Large intestine (tissue), 3 donors: ENCODE measurements at regions not wholly inside any gene's neighbourhood (a gene's known extent, or its start where the extent isn't known, plus 50 kb on each side); places are given as distances from the start of the nearest gene placed in this dataset.

Experiments used
- DNase-seq, 2 donors: peaks; one replicate each; pipeline versions ENCODE4 v3.0.0 to v3.0.0-alpha.2; 2013
- H3K27ac ChIP-seq: one replicate; pipeline ENCODE4 v1.5.1; 2013; ENCODE audit warnings: low read length
- H3K27me3 ChIP-seq: 2 replicates; pipeline ENCODE4 v1.6.1; 2013; ENCODE audit warnings: low read length; ENCODE audit not compliant: control insufficient read depth, insufficient read depth
- H3K36me3 ChIP-seq: 2 replicates; pipeline ENCODE4 v1.6.1; 2013; ENCODE audit warnings: low read length; ENCODE audit not compliant: control insufficient read depth, insufficient read depth
- H3K4me1 ChIP-seq: one replicate; pipeline ENCODE4 v1.6.1; 2013; ENCODE audit warnings: low read length; ENCODE audit not compliant: control insufficient read depth, insufficient read depth
- H3K4me3 ChIP-seq: one replicate; pipeline ENCODE4 v1.5.1; 2013; ENCODE audit warnings: low read length
- H3K9me3 ChIP-seq: one replicate; pipeline ENCODE4 v1.6.1; 2013; ENCODE audit warnings: mild to moderate bottlenecking, low read depth, low read length, moderate library complexity; ENCODE audit not compliant: control insufficient read depth
- WGBS: methylation state at CpG from one replicate; pipeline ENCODE4 v1.1.5; 2013; ENCODE audit warnings: low lambda C conversion rate; ENCODE audit not compliant: insufficient coverage; 5-methylcytosine and 5-hydroxymethylcytosine counted together

DNA sequence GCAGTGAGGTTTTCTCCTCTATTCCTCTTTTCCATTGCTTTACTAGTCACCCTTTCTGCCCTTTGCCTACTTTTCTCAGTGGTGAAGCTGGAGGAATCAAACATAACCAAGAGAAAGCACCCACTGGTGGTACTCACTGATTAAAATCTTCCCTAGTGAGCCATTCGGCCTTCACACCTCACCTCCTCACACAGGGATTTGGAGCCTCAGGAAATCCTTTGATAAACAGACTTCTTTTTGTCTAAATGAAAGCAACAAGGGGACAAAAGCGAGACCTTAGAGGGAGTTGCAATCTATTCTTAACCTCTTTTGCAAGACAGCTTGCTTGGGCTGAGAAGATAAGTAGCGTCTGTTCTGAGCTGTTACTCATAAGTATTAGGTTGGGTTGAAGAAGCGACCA lies 572.6 kb downstream of the ZNF674 start:
- Histone ChIP-seq H3K27ac (no peak overlapping the region), H3K4me1 (no peaks in the 10 kb centered on the region), H3K9me3 (no peaks in the 10 kb centered on the region), H3K36me3 (no peaks in the 10 kb centered on the region), H3K4me3 (no peak overlapping the region), H3K27me3 (no peaks in the 10 kb centered on the region)
- no peak for DNase-seq
- no CpG with 5 or more reads among the region's 4 CpGs for WGBS

DNA sequence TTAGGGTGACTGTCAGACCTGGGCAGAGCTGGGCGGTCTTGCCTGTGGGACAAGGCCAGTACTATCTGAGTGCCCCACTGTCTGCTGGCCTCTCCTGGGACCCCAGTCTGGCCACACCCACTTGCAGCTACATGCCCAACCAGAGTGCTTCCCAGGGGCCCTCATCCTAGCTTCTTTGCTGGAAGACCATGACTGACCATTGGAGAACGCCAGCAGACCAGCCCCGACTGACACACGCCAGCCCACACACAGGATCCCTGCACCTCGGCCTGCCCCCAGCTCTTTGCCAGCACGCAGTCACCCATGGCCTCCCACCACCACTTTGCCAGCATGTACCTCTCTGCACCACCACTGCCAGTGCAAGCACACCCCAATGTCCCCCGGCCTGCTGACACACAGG lies 585.7 kb downstream of the ZNF674 start:
- no CpG with 5 or more reads among the region's 7 CpGs for WGBS
- Histone ChIP-seq H3K27ac (no peak overlapping the region), H3K4me3 (no peak overlapping the region), H3K9me3 (no peaks in the 10 kb centered on the region), H3K36me3 (no peaks in the 10 kb centered on the region), H3K4me1 (no peaks in the 10 kb centered on the region), H3K27me3 (no peaks in the 10 kb centered on the region)
- no peak for DNase-seq

DNA sequence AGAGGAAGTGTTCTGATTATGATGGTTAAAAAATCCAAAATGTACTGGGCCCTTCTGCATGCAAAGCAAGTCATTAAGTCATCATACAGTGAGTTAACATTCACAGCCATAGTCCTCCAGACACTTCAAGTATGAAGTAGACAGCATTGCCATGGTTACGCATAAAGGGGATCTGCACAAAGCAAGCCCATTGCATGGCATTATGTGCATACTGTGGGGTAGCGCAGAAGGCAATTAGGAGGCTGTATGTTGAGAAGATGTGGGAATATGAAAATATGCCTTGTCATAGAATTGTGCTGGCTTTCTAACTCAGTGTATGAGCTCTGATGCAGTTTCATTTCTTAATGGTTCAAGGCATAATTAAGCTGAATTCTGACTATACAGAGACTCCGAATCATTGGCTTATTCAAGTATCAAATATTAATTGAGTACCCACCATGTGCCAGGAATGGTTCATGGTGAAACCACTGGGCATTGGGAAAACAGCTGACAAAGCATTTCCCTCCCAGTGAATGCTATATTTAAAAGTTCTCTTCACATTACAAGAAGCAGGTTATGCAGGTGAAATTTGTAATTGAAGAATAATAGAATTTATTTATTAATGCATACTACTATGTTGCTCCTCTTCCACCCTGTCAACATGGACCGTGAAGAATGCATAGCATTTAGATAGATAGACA lies 588.9 kb downstream of the ZNF674 start:
- Histone ChIP-seq H3K36me3 (no peaks in the 10 kb centered on the region), H3K27me3 (no peaks in the 10 kb centered on the region), H3K4me3 (no peak overlapping the region), H3K9me3 (no peaks in the 10 kb centered on the region), H3K4me1 (no peaks in the 10 kb centered on the region), H3K27ac (no peak overlapping the region)
- WGBS: no CpG with 5 or more reads among the region's 4 CpGs
- peak in 1 of 2 donors; percentile 1 for DNase-seq

DNA sequence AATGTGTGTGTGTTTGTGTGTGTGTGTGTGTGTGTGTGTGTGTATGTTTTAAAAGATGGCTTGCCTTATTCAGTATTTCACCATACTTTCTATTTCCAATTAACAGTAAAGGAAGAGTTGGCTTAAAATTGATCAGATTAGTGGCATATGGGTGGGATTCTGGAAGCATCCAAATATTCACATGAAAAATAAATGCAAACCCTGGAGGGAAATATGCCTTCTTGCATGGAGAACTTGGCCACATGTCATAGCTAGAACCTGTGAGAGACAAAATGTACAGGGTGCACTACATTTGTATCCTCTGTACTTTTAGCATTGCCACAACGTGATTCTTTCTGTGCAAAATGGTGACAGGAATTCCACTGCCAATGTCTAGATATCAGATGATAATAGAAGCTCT lies 589.6 kb downstream of the ZNF674 start:
- Histone ChIP-seq H3K36me3 (no peaks in the 10 kb centered on the region), H3K9me3 (no peaks in the 10 kb centered on the region), H3K27me3 (no peaks in the 10 kb centered on the region), H3K27ac (no peak overlapping the region), H3K4me1 (no peaks in the 10 kb centered on the region), H3K4me3 (no peak overlapping the region)
- WGBS: no CpG with 5 or more reads among the region's 1 CpG
- no peak for DNase-seq

DNA sequence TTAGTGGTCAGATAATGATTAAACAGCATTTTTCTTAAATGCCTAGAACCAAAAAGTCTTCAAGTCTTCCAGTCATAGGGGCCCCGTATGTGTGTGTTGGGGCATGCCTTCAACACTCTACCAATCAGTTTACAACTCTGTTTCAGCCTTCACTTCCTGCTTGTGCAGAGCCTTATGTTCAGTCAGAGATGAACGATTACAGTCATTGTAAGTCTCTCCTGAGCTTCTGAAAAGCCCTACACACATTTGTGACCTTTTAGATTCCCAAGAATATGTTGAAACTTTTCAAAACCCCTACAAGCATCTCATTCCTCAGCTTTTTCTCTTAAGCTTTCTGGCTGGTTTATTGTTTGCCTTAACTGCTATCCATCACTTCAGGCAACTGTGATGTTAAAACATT lies 591.2 kb downstream of the ZNF674 start:
- H3K27ac ChIP-seq: no peak overlapping the region
- no peaks in the 10 kb centered on the region for H3K9me3 ChIP-seq
- no peaks in the 10 kb centered on the region for H3K36me3 ChIP-seq
- no peak for DNase-seq
- no CpG with 5 or more reads among the region's 2 CpGs for WGBS
- no peaks in the 10 kb centered on the region for H3K27me3 ChIP-seq
- no peak overlapping the region for H3K4me3 ChIP-seq
- no peaks in the 10 kb centered on the region for H3K4me1 ChIP-seq

DNA sequence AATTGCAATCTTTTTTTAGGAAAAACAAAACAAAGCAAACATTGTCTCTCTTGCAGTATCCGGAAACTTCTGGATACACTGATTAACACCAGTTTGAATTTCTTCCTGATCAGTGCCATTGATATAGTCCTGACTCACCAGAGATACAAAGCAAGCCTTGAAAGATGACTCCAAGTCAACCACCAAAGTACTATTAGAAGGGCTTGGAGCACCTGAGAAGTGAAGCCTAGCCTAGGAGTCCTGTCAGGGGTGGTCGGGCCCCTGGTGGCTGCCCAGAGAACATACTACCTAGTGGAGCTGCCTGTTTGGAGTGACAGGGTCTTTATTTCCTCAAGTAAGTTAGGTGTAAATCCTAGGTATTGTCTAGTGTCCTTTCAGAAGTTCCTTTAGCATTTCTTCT lies 593.2 kb downstream of the ZNF674 start:
- H3K27me3 ChIP-seq: no peaks in the 10 kb centered on the region
- no peak overlapping the region for H3K27ac ChIP-seq
- H3K4me3 ChIP-seq: no peak overlapping the region
- no peak for DNase-seq
- no peaks in the 10 kb centered on the region for H3K9me3 ChIP-seq
- WGBS: no CpG with 5 or more reads among the region's 2 CpGs
- no peaks in the 10 kb centered on the region for H3K36me3 ChIP-seq
- H3K4me1 ChIP-seq: no peaks in the 10 kb centered on the region

DNA sequence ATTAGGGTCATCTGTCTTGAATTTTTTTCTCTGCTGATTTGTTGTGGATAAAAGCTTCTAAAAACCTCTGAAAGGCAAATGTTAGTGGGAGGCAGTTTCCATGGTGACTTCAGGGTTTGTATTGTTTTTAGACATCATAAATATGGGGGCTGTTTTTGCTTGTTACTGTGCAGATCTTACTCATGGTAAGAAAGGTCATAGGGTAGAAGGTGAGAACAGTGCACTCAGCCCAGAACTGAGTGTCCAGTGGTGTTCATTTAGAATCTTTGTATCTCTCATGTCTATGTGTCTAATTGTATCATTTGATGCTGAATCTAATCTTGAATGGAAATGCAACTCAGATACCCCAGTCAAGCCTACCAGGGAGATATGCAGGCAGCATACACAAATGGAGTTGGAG lies 609.8 kb downstream of the ZNF674 start:
- Histone ChIP-seq H3K36me3 (no peaks in the 10 kb centered on the region), H3K4me3 (no peak overlapping the region), H3K4me1 (no peaks in the 10 kb centered on the region), H3K27ac (no peak overlapping the region), H3K9me3 (no peaks in the 10 kb centered on the region), H3K27me3 (no peaks in the 10 kb centered on the region)
- DNase-seq: no peak

DNA sequence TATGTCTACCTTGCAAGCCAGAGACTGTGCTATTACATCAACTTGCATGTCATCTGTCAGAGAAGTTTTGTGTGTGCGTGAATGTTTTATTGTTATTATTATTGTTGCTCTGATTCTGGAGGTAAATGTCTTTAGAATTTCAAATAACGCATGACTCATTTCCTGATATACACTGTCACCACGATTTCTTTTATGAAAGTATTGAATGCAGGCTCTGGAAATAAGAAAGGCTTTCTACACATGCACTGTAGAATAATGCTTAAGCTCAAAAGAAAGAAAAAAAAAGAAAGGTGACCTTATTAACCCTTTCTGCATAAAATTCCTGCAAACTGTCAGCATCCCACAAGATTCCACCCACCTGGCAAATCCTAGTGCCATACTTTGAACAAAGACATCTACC lies 632.9 kb downstream of the ZNF674 start:
- H3K4me3 ChIP-seq: no peak overlapping the region
- H3K36me3 ChIP-seq: no peaks in the 10 kb centered on the region
- DNase-seq: no peak
- H3K27ac ChIP-seq: no peak overlapping the region
- no peaks in the 10 kb centered on the region for H3K4me1 ChIP-seq
- no peaks in the 10 kb centered on the region for H3K27me3 ChIP-seq
- WGBS: 100% methylated on average over 1 of the region's 3 CpGs
- no peaks in the 10 kb centered on the region for H3K9me3 ChIP-seq

DNA sequence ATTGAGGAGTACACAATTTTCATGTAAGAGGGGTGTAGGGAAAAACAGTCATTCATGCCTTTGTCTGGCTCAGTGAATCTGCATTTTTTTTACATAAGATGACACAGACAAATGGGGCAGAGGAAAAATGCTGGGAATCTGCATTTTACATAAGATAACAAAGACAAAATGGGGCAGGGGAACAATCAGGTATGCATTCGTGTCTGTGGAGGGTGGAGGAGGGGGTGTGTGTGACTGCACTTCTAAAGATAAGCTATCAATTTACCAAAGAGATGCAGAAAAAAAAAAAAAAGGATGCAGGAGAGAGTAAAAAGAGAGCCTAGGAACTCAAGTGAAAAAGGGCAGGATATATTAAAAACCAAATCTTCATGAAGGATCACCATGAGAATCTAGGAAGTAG lies 637.4 kb downstream of the ZNF674 start:
- DNase-seq: no peak
- no CpG with 5 or more reads among the region's 1 CpG for whole genome bisulfite sequencing
- H3K36me3 ChIP-seq: no peaks in the 10 kb centered on the region

DNA sequence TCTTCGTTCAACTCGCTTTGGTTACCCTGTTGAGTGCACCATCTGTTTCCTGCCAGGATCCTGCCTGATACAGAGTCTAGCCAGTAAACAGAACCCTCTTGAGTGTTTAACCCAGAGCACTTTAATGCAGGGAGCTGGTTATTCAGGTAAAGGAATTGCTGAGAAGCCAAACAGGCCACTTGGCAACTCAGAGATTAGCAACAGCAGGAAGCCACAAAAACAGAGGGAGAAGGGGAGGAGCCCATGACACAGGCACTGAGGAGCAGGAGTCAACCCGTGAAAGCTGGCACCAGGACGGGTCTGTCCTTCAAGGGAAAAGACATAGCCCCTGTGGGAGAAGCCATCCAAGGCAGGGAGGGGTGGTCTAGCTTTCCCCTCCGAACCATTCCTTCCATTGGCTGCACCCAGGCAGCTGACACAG lies 641.4 kb downstream of the ZNF674 start:
- no CpG with 5 or more reads among the region's 5 CpGs for WGBS
- Histone ChIP-seq H3K4me3 (no peak overlapping the region), H3K9me3 (no peaks in the 10 kb centered on the region), H3K4me1 (no peaks in the 10 kb centered on the region), H3K27me3 (no peaks in the 10 kb centered on the region), H3K27ac (no peak overlapping the region), H3K36me3 (no peaks in the 10 kb centered on the region)
- peak in 1 of 2 donors; percentile 2 for DNase-seq

More for the DNA sequence above, 637.4 kb downstream of the ZNF674 start:
- Histone ChIP-seq H3K4me1 (no peaks in the 10 kb centered on the region), H3K9me3 (no peaks in the 10 kb centered on the region), H3K27me3 (no peaks in the 10 kb centered on the region), H3K4me3 (no peak overlapping the region), H3K27ac (no peak overlapping the region)
